ENCODE measurements at regions not wholly inside any gene's neighbourhood (a gene's known extent, or its start where the extent isn't known, plus 50 kb on each side); places are given as distances from the start of the nearest gene placed in this dataset.

DNA sequence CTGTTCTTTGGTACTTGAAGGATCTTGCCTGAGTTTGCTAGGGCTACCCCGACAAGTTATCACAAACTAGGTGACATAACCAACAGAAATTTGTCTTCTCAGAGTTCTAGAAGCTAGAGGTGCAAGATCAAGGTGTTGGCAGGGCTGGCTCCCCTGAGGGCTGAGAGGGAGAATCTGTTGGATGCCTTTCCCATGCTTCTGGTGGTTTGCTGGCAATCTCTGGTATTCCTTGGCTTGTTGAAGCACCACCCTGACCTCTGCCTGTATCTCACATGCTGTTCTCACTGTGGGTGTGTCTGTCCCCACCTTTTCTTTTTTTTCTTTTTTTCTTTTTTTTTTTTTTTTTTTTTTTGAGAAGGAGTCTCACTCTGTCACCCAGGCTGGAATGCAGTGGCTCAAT is 81.2 kb downstream of the VCPKMT start:
- peak in 1 of 2 donors; percentile 61 for DNase-seq (ENCODE audit: low spot score in 2 of 2)
- no peak overlapping the region for H3K4me3 ChIP-seq (ENCODE audit: low read depth, poor library complexity, severe bottlenecking)
- intact Hi-C loops (cut with DNase I; ENCODE audit: low total_unique reads) = no loop called here
- 50 to 60% methylated on average over 1 of the region's 1 CpG for WGBS, 2 donors
- no peak for TF ChIP-seq POLR2A (IDR thresholded peaks at IDR 0.05)
- TF ChIP-seq, protein P1, sequence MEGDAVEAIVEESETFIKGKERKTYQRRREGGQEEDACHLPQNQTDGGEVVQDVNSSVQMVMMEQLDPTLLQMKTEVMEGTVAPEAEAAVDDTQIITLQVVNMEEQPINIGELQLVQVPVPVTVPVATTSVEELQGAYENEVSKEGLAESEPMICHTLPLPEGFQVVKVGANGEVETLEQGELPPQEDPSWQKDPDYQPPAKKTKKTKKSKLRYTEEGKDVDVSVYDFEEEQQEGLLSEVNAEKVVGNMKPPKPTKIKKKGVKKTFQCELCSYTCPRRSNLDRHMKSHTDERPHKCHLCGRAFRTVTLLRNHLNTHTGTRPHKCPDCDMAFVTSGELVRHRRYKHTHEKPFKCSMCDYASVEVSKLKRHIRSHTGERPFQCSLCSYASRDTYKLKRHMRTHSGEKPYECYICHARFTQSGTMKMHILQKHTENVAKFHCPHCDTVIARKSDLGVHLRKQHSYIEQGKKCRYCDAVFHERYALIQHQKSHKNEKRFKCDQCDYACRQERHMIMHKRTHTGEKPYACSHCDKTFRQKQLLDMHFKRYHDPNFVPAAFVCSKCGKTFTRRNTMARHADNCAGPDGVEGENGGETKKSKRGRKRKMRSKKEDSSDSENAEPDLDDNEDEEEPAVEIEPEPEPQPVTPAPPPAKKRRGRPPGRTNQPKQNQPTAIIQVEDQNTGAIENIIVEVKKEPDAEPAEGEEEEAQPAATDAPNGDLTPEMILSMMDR (IDR thresholded peaks at IDR 0.05) = no peak

DNA sequence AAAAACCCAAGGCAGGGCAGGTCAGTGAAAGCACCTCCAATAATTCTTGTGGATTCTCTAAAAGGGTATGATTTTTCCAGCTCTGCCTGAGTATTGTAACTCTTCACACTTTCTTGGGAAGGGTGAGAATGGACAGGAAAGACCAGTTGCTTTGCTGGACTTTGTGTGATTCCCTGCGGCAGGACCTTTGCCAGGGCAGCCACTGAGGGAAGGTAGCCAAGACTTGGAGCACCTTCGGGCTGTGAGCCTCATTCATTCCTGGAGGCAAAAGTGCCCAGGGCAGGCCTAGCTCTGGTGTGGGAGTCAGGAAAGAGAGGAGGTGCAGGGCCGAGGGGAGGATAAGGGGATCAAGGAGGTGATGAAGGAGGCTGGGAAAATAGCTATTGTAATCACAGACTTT is 80.2 kb downstream of the VCPKMT start:
- intact Hi-C loops (cut with DNase I; ENCODE audit: low total_unique reads) = no loop called here
- H3K4me3 ChIP-seq (ENCODE audit: low read depth, poor library complexity, severe bottlenecking) = no peak overlapping the region
- DNase-seq (ENCODE audit: low spot score in 2 of 2) = no peak
- WGBS, 2 donors = 68 to 73% methylated on average over 3 of the region's 3 CpGs
- no peak for TF ChIP-seq POLR2A (IDR thresholded peaks at IDR 0.05)
- TF ChIP-seq, protein P1 (IDR thresholded peaks at IDR 0.05) = no peak

DNA sequence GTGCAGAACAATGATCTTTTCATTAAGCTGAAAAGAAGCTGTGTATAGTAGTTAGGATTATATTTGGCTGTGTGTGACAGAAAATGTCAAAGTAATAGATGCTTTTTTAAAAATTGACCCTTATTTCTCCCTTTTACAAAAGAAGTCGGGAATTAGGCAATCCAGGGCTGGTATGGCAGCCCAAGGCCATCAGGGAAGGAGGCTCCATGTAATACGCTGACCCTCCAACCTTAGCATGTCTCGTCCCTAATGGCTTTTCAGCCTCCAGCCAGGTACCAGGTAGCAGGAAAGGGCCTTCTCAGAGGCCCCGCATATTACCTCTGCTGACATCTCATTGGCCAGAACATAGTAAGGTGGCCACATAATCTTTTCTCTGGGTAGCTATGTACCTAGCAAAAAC is 79.7 kb downstream of the VCPKMT start:
- DNase-seq (ENCODE audit: low spot score in 2 of 2) = no peak
- WGBS, 2 donors = 88 to 92% methylated on average over 4 of the region's 4 CpGs
- intact Hi-C loops (cut with DNase I; ENCODE audit: low total_unique reads) = no loop called here
- TF ChIP-seq, protein P1 (IDR thresholded peaks at IDR 0.05) = no peak
- no peak for TF ChIP-seq POLR2A (IDR thresholded peaks at IDR 0.05)
- H3K4me3 ChIP-seq (ENCODE audit: low read depth, poor library complexity, severe bottlenecking) = no peak overlapping the region

DNA sequence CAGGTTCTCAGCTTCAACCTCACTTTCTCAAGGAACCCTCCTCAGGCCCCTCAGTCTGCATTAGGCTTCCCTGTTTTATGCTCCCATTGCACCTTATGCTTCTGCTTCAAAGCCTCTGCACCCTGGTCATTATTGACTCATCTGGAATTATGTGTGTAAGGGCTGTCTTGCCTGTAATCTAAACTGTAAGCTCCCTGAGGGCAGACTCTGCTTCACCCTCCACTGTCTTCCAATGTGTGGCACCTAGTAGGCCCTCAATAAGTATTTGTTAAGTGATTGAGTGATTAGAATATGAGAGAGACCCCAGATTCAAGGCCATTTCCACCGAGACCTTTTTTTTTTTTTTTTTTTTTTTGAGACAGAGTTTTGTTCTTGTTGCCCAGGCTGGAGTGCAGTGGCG is 79.1 kb downstream of the VCPKMT start:
- no peak overlapping the region for H3K4me3 ChIP-seq (ENCODE audit: low read depth, poor library complexity, severe bottlenecking)
- TF ChIP-seq, protein P1 (IDR thresholded peaks at IDR 0.05) = no peak
- no peak for TF ChIP-seq POLR2A (IDR thresholded peaks at IDR 0.05)
- DNase-seq (ENCODE audit: low spot score in 2 of 2) = no peak
- intact Hi-C loops (cut with DNase I; ENCODE audit: low total_unique reads) = no loop called here
- WGBS, 2 donors = 96 to 98% methylated on average over 2 of the region's 2 CpGs

DNA sequence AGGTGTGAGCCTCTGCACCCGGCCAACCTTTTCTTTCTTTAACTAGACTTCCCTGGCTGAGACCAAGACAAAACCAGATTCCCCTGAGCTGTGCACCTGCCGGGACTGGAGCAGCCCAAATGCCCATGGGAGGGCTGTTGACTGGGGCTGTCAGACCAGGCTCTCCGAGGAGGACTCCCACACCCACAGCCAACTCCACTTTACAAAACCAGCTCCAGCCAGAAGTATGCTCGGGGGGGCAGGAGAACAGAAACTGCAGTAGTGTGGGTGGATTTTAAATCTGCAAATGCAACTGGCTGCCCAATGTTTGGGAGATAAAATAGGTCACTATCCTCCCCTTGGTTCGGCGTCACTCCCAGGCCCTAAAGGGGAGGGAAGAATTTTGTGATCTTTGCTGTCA is 78.5 kb downstream of the VCPKMT start:
- WGBS, 2 donors = 32 to 33% methylated on average over 6 of the region's 6 CpGs
- intact Hi-C loops (cut with DNase I; ENCODE audit: low total_unique reads) = no loop called here

More for the DNA sequence above, 78.5 kb downstream of the VCPKMT start:
- no peak overlapping the region for H3K4me3 ChIP-seq (ENCODE audit: low read depth, poor library complexity, severe bottlenecking)
- no peak for DNase-seq (ENCODE audit: low spot score in 2 of 2)
- TF ChIP-seq POLR2A (IDR thresholded peaks at IDR 0.05) = no peak
- TF ChIP-seq, protein P1 (IDR thresholded peaks at IDR 0.05) = no peak

Measured in lower leg skin (tissue), 4 donors.